ENCODE measurements at regions not wholly inside any gene's neighbourhood (a gene's known extent, or its start where the extent isn't known, plus 50 kb on each side); places are given as distances from the start of the nearest gene placed in this dataset.

DNA sequence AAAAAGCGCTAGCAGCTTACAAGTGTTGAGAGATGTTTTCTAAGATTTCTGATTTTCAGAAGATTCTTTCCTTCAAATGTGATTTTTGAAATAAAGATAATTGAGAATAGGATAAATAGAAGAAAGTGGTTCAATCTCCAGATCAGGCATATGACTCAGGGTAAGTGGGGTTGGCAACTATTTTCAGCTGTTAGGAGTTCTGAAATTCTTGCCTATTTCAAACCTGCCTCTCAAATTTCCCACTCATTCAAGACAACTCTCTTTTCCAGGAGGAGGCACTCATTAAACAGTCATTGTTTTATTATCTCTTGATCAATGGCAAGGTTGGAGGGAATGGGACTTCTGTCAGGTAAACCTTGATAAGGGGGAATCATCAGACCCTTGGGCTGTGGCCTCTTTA is 138.9 kb downstream of the HNMT start:
- Histone ChIP-seq H3K36me3 (no peaks in the 10 kb centered on the region), H3K27ac (no peak overlapping the region), H3K4me3 (no peak overlapping the region), H3K27me3 (no peaks in the 10 kb centered on the region), H3K4me1 (no peaks in the 10 kb centered on the region), H3K9me3 (no peaks in the 10 kb centered on the region)
- intact Hi-C loops (cut with DNase I; ENCODE audit: low total_unique reads): no loop called here
- 90 to 93% methylated on average over 1 of the region's 1 CpG for WGBS, 2 donors (ENCODE audit: low coverage in 1 of 2)
- TF ChIP-seq POLR2AphosphoS5 (IDR thresholded peaks at IDR 0.05) (no peak), EP300 (IDR thresholded peaks at IDR 0.05; ENCODE audit: low read depth) (no peak), POLR2A (IDR thresholded peaks at IDR 0.05) (no peak)
- TF ChIP-seq, protein P1, sequence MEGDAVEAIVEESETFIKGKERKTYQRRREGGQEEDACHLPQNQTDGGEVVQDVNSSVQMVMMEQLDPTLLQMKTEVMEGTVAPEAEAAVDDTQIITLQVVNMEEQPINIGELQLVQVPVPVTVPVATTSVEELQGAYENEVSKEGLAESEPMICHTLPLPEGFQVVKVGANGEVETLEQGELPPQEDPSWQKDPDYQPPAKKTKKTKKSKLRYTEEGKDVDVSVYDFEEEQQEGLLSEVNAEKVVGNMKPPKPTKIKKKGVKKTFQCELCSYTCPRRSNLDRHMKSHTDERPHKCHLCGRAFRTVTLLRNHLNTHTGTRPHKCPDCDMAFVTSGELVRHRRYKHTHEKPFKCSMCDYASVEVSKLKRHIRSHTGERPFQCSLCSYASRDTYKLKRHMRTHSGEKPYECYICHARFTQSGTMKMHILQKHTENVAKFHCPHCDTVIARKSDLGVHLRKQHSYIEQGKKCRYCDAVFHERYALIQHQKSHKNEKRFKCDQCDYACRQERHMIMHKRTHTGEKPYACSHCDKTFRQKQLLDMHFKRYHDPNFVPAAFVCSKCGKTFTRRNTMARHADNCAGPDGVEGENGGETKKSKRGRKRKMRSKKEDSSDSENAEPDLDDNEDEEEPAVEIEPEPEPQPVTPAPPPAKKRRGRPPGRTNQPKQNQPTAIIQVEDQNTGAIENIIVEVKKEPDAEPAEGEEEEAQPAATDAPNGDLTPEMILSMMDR (IDR thresholded peaks at IDR 0.05): no peak
- no peak for DNase-seq
- in situ Hi-C loops (cut with MboI; ENCODE audit: low pct_ligation_motif_present in 1 of 4, low pct_unique_long_range_greater_than_20kb in 1 of 4, low sequenced_read_pairs in 3 of 4): no loop called here

DNA sequence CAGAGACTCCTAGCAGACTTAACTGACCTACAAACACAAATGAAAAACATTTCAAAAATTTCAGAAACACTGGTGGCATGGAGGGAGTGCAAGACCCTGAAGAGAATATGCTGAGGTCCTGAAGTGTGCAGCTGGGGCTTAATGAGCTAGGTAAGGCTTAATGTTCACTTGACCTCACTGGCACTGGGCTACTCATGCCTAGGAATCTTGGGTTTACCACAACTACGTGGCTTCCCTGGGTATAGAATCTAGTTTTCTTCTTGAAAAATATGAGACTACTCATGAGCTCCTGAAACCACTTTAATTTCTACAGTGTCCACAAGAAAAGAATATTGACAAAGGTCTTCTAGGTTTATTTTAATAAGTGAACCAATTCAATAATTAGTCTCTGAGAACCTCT is 139.8 kb downstream of the HNMT start:
- Histone ChIP-seq H3K27ac (no peak overlapping the region), H3K27me3 (no peaks in the 10 kb centered on the region), H3K4me3 (no peak overlapping the region), H3K36me3 (no peaks in the 10 kb centered on the region), H3K4me1 (no peaks in the 10 kb centered on the region), H3K9me3 (no peaks in the 10 kb centered on the region)
- WGBS, 2 donors (ENCODE audit: low coverage in 1 of 2): 86% methylated on average over 1 of the region's 1 CpG; no CpG with 5 or more reads in 1 of the 2 donors
- intact Hi-C loops (cut with DNase I; ENCODE audit: low total_unique reads) (no loop called here), in situ Hi-C loops (cut with MboI; ENCODE audit: low pct_ligation_motif_present in 1 of 4, low pct_unique_long_range_greater_than_20kb in 1 of 4, low sequenced_read_pairs in 3 of 4) (no loop called here)
- DNase-seq: no peak
- TF ChIP-seq, protein P1 (IDR thresholded peaks at IDR 0.05): no peak
- TF ChIP-seq EP300 (IDR thresholded peaks at IDR 0.05; ENCODE audit: low read depth) (no peak), POLR2AphosphoS5 (IDR thresholded peaks at IDR 0.05) (no peak), POLR2A (IDR thresholded peaks at IDR 0.05) (no peak)

DNA sequence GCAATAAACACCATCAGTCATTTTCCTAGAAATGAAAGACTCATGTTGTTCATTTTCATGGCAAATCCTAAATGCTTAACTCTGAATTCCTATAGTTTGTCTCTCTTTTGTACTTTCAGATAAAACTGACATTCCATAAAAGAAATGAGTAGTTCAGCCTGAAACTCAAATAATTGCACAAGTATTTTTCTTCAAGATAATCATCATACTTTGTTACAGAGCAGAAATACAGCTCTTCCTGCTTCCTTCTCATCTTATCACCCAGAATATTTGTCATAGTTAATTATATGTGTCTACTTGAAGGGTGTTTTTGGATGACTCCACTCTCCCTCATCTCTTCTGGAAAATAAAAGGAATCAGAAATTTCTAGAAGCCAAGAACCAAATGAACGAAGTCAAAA is 141.1 kb downstream of the HNMT start:
- Histone ChIP-seq H3K27me3 (no peaks in the 10 kb centered on the region), H3K36me3 (no peaks in the 10 kb centered on the region), H3K27ac (no peak overlapping the region), H3K4me3 (no peak overlapping the region), H3K9me3 (no peaks in the 10 kb centered on the region), H3K4me1 (no peaks in the 10 kb centered on the region)
- in situ Hi-C loops (cut with MboI; ENCODE audit: low pct_ligation_motif_present in 1 of 4, low pct_unique_long_range_greater_than_20kb in 1 of 4, low sequenced_read_pairs in 3 of 4): no loop called here
- intact Hi-C loops (cut with DNase I; ENCODE audit: low total_unique reads): no loop called here
- DNase-seq: no peak
- TF ChIP-seq POLR2A (IDR thresholded peaks at IDR 0.05): no peak
- TF ChIP-seq EP300 (IDR thresholded peaks at IDR 0.05; ENCODE audit: low read depth): no peak
- TF ChIP-seq, protein P1 (IDR thresholded peaks at IDR 0.05): no peak
- no peak for TF ChIP-seq POLR2AphosphoS5 (IDR thresholded peaks at IDR 0.05)
- WGBS, 2 donors (ENCODE audit: low coverage in 1 of 2): 80 to 95% methylated on average over 1 of the region's 1 CpG

DNA sequence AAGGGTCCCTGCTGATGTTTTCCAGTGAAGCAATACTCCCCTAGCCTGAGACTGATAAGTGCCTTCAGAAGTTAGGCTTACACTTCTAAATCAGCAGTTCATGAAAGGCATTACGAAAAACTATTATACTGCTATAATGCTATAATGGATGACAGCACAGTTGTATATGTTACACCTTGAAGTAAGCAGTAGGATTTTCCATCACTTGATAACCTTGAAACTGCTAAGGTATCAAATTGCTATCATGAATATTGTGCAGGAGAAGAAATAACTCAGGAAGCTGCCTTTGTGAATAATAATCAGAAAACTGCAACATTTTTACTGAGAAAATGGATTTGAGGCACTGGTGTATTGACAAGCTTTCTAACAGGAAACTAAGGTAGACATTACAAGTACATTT is 142.3 kb downstream of the HNMT start:
- H3K4me3 ChIP-seq: no peak overlapping the region
- WGBS, 2 donors (ENCODE audit: low coverage in 1 of 2): 0 to 80% methylated on average over 1 of the region's 1 CpG
- no peaks in the 10 kb centered on the region for H3K36me3 ChIP-seq
- H3K27me3 ChIP-seq: no peaks in the 10 kb centered on the region
- intact Hi-C loops (cut with DNase I; ENCODE audit: low total_unique reads): no loop called here
- in situ Hi-C loops (cut with MboI; ENCODE audit: low pct_ligation_motif_present in 1 of 4, low pct_unique_long_range_greater_than_20kb in 1 of 4, low sequenced_read_pairs in 3 of 4): no loop called here
- DNase-seq: no peak
- no peaks in the 10 kb centered on the region for H3K9me3 ChIP-seq
- no peak overlapping the region for H3K27ac ChIP-seq
- TF ChIP-seq POLR2A (IDR thresholded peaks at IDR 0.05): no peak
- TF ChIP-seq EP300 (IDR thresholded peaks at IDR 0.05; ENCODE audit: low read depth): no peak
- H3K4me1 ChIP-seq: no peaks in the 10 kb centered on the region

DNA sequence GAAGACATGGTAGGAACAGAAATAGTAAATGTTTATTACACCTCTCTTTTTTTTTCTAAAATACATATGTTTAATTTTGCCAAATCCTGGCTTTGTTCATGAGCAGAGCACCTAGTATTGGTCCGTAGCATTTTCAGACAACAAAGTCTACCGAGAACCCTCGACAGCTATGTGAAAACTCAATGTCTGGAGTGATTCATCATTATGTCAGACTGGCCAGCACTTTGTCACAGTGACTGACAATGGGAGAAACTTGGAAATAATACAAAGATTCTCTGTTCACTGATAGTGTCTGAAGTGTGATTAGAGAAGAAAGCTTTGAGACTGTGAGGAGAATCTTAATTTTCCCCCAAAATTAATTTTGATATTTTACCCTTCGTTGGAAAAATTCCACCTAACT is 143.0 kb downstream of the HNMT start:
- DNase-seq: no peak
- H3K27ac ChIP-seq: no peak overlapping the region
- no peak overlapping the region for H3K4me3 ChIP-seq
- H3K36me3 ChIP-seq: no peaks in the 10 kb centered on the region
- no peaks in the 10 kb centered on the region for H3K27me3 ChIP-seq
- 73 to 86% methylated on average over 4 of the region's 4 CpGs for WGBS, 2 donors (ENCODE audit: low coverage in 1 of 2)
- intact Hi-C loops (cut with DNase I; ENCODE audit: low total_unique reads): no loop called here
- in situ Hi-C loops (cut with MboI; ENCODE audit: low pct_ligation_motif_present in 1 of 4, low pct_unique_long_range_greater_than_20kb in 1 of 4, low sequenced_read_pairs in 3 of 4): no loop called here
- TF ChIP-seq POLR2A (IDR thresholded peaks at IDR 0.05): no peak
- TF ChIP-seq, protein P1 (IDR thresholded peaks at IDR 0.05): no peak
- no peak for TF ChIP-seq POLR2AphosphoS5 (IDR thresholded peaks at IDR 0.05)
- no peak for TF ChIP-seq EP300 (IDR thresholded peaks at IDR 0.05; ENCODE audit: low read depth)
- no peaks in the 10 kb centered on the region for H3K9me3 ChIP-seq
- H3K4me1 ChIP-seq: no peaks in the 10 kb centered on the region

Measured in transverse colon (tissue), 4 donors.